T-helper 17 cell (primary cell): ENCODE measurements at regions not wholly inside any gene's neighbourhood (a gene's known extent, or its start where the extent isn't known, plus 50 kb on each side); places are given as distances from the start of the nearest gene placed in this dataset.

Experiments used
- ATAC-seq: fragments of 150-1000 bp; cut with Tn5 transposase; 2 replicates; pipeline ENCODE4 v1.10.0; 2021; ENCODE audit warnings: mild to moderate bottlenecking, moderate library complexity
- DNase-seq, 3 donors: peaks; one replicate each; pipeline versions ENCODE4 v3.0.0 to v3.0.0-alpha.2; 2020 to 2021
- H3K9me3 ChIP-seq: one replicate; pipeline ENCODE4 v1.7.0; 2013; ENCODE audit warnings: low read length, mild to moderate bottlenecking; ENCODE audit not compliant: control insufficient read depth, poor library complexity, severe bottlenecking
- H3K27ac Mint-ChIP-seq: one replicate; pipeline ENCODE4 v1.8.0; 2022; ENCODE audit warnings: mild to moderate bottlenecking, moderate library complexity, mixed read lengths
- H3K27me3 Mint-ChIP-seq: one replicate; pipeline ENCODE4 v1.8.0; 2022; ENCODE audit warnings: mixed read lengths
- H3K36me3 Mint-ChIP-seq: one replicate; pipeline ENCODE4 v1.8.0; 2022; ENCODE audit warnings: low read depth, mixed read lengths
- H3K4me1 Mint-ChIP-seq: one replicate; pipeline ENCODE4 v1.8.0; 2022; ENCODE audit warnings: mild to moderate bottlenecking, mixed read lengths
- H3K4me3 Mint-ChIP-seq: one replicate; pipeline ENCODE4 v1.8.0; 2022; ENCODE audit warnings: mild to moderate bottlenecking, moderate library complexity, mixed read lengths

- ATAC-seq, result no peak
- DNase-seq, result no peak
- no peak overlapping the region for H3K27ac Mint-ChIP-seq
Observed at GRCh38 chr7:85716353-85716752, 529.5 kb upstream of the SEMA3D start.

GRCh38 chr7:85714951-85715350, 528.1 kb upstream of the SEMA3D start:
- Mint-ChIP-seq H3K27me3 (no peaks in the 10 kb centered on the region), H3K4me3 (no peak overlapping the region), H3K36me3 (no peaks in the 10 kb centered on the region), H3K27ac (no peak overlapping the region), H3K4me1 (no peaks in the 10 kb centered on the region)
- H3K9me3 ChIP-seq, result no peaks in the 10 kb centered on the region
- DNase-seq, result no peak
- ATAC-seq, result no peak

More at GRCh38 chr7:85716353-85716752, 529.5 kb upstream of the SEMA3D start:
- no peaks in the 10 kb centered on the region for H3K4me1 Mint-ChIP-seq
- H3K4me3 Mint-ChIP-seq, result no peak overlapping the region
- no peaks in the 10 kb centered on the region for H3K9me3 ChIP-seq
- H3K36me3 Mint-ChIP-seq, result no peaks in the 10 kb centered on the region
- no peaks in the 10 kb centered on the region for H3K27me3 Mint-ChIP-seq

- no peak for DNase-seq
- Mint-ChIP-seq H3K4me1 (no peaks in the 10 kb centered on the region), H3K27me3 (no peaks in the 10 kb centered on the region), H3K4me3 (no peak overlapping the region), H3K36me3 (no peaks in the 10 kb centered on the region), H3K27ac (no peak overlapping the region)
- no peak for ATAC-seq
- no peaks in the 10 kb centered on the region for H3K9me3 ChIP-seq
Observed at GRCh38 chr7:85714043-85714578, 527.3 kb upstream of the SEMA3D start.

GRCh38 chr7:85713171-85713570, 526.3 kb upstream of the SEMA3D start:
- Mint-ChIP-seq H3K27ac (no peak overlapping the region), H3K27me3 (no peaks in the 10 kb centered on the region), H3K4me3 (no peak overlapping the region), H3K36me3 (no peaks in the 10 kb centered on the region), H3K4me1 (no peaks in the 10 kb centered on the region)
- ATAC-seq (no peak), DNase-seq (no peak)
- H3K9me3 ChIP-seq, result no peaks in the 10 kb centered on the region

GRCh38 chr7:85711894-85712293, 525.0 kb upstream of the SEMA3D start:
- H3K4me3 Mint-ChIP-seq, result no peak overlapping the region
- H3K9me3 ChIP-seq, result no peaks in the 10 kb centered on the region
- no peaks in the 10 kb centered on the region for H3K27me3 Mint-ChIP-seq
- H3K27ac Mint-ChIP-seq, result no peak overlapping the region
- ATAC-seq, result no peak
- H3K4me1 Mint-ChIP-seq, result no peaks in the 10 kb centered on the region
- no peaks in the 10 kb centered on the region for H3K36me3 Mint-ChIP-seq
- no peak for DNase-seq

DNA sequence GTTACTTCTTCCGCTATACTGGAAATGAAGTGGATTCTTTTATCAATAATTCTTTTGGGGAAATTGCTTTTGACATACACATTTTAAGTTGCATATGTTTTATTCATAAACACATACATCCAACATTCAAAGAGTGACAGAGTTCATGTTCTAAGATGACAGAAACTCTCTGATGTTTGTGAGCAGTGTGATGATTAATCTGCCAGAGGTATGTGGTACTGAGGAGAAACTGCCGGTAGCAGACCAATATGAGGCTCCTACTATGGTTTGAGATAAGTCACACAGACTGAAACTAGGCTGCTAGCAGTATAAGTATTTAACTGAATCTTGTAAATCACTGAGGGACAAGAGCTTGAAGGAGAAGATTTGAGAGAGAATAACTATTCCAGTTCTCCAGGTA, 524.1 kb upstream of the SEMA3D start:
- no peak overlapping the region for H3K4me3 Mint-ChIP-seq
- no peaks in the 10 kb centered on the region for H3K36me3 Mint-ChIP-seq
- H3K27me3 Mint-ChIP-seq, result no peaks in the 10 kb centered on the region
- ATAC-seq (no peak), DNase-seq (no peak)
- no peaks in the 10 kb centered on the region for H3K4me1 Mint-ChIP-seq
- H3K27ac Mint-ChIP-seq, result no peak overlapping the region
- no peaks in the 10 kb centered on the region for H3K9me3 ChIP-seq

- no peaks in the 10 kb centered on the region for H3K9me3 ChIP-seq
- Mint-ChIP-seq H3K36me3 (no peaks in the 10 kb centered on the region), H3K27me3 (no peaks in the 10 kb centered on the region), H3K4me3 (no peak overlapping the region), H3K27ac (no peak overlapping the region), H3K4me1 (no peaks in the 10 kb centered on the region)
- ATAC-seq (no peak), DNase-seq (no peak)
Observed at GRCh38 chr7:85708221-85708620, 521.4 kb upstream of the SEMA3D start.

- H3K27me3 Mint-ChIP-seq, result no peaks in the 10 kb centered on the region
- H3K27ac Mint-ChIP-seq, result no peak overlapping the region
Observed at GRCh38 chr7:85705076-85705475, 518.2 kb upstream of the SEMA3D start.

DNA sequence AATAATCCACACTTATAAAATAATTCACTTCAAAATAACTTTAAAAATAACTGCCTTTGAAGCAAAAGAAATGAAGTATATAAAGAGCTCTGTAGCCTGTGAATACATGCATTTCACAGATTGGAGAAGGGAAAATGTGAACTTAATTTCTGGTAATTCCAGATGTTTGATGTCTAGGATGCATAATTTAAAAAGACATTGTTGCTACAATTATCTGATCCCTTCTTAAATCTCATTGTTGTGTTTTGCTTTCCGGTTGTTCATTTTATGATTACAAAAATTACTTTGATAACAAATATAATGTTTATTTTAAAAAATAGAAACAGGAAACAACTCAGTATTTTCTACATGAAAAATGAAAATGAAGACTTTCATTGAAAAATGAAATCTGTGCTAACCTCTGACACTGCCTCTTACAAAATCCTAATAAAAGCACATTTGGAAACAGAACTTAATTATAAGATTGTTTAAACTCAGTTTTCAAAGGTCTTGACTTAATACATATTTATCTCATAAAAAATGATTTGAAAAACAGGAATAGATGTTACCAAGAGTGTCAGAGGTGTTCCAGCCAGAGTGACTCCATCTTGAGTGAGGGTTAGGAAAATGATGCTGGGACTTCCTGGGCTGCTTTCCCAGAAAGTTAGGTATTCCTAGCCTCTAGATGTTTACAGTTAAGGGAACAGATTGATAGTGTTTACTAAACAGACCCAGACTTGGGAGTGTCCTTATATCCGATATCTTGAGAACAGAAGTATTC, 516.6 kb upstream of the SEMA3D start:
- H3K4me1 Mint-ChIP-seq, result no peaks in the 10 kb centered on the region
- H3K9me3 ChIP-seq, result no peaks in the 10 kb centered on the region
- H3K27ac Mint-ChIP-seq, result no peak overlapping the region
- no peaks in the 10 kb centered on the region for H3K27me3 Mint-ChIP-seq
- DNase-seq (no peak), ATAC-seq (no peak)
- H3K4me3 Mint-ChIP-seq, result no peak overlapping the region
- no peaks in the 10 kb centered on the region for H3K36me3 Mint-ChIP-seq

More at GRCh38 chr7:85705076-85705475, 518.2 kb upstream of the SEMA3D start:
- DNase-seq (no peak), ATAC-seq (no peak)
- H3K9me3 ChIP-seq, result no peaks in the 10 kb centered on the region
- no peaks in the 10 kb centered on the region for H3K36me3 Mint-ChIP-seq
- H3K4me1 Mint-ChIP-seq, result no peaks in the 10 kb centered on the region
- H3K4me3 Mint-ChIP-seq, result no peak overlapping the region

DNA sequence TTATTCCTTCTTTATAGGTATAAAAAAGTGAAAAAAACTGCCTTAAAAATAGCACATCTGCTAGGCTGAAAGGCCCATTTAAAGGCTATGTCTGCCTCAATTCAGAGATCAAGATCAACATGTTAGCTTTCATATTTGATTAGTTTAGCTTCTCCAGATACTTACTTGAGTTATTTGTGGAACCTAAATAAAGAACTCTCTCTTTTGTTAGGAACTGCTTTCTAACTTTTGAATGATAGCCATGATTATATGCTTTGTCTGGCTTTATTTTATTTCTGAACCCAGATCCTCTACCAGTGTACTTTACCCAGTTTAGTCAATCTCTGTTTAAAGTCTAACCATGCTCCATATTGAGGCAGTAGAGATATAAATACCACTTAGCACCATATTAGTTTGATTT, 515.5 kb upstream of the SEMA3D start:
- DNase-seq (no peak), ATAC-seq (no peak)
- Mint-ChIP-seq H3K36me3 (no peaks in the 10 kb centered on the region), H3K4me1 (no peaks in the 10 kb centered on the region), H3K27ac (no peak overlapping the region), H3K27me3 (no peaks in the 10 kb centered on the region), H3K4me3 (no peak overlapping the region)
- H3K9me3 ChIP-seq, result no peaks in the 10 kb centered on the region

DNA sequence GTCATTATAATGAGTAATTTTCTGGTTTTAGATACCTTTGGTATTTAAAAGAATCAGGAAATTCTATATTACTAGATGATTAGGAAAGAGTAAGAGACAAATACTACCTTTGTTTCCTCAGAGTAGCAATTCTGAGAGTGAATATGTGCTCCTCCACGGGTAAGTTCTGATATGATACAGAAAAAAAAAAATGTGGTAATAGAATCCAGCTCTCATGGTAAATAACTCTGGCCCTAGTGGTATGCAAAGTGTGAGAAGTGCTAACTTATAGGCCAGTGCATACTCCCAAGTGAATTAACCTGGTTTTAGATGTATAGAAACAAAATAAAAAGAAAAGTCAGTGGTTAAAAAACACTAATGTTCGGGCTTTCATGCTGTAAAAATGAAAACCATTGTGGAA, 512.6 kb upstream of the SEMA3D start:
- no peak overlapping the region for H3K27ac Mint-ChIP-seq
- H3K36me3 Mint-ChIP-seq, result no peaks in the 10 kb centered on the region
- H3K9me3 ChIP-seq, result no peaks in the 10 kb centered on the region
- no peak overlapping the region for H3K4me3 Mint-ChIP-seq
- no peaks in the 10 kb centered on the region for H3K4me1 Mint-ChIP-seq
- no peak for ATAC-seq
- no peak for DNase-seq
- H3K27me3 Mint-ChIP-seq, result no peaks in the 10 kb centered on the region

GRCh38 chr7:85695533-85695932, 508.7 kb upstream of the SEMA3D start:
- ATAC-seq (no peak), DNase-seq (no peak)
- Mint-ChIP-seq H3K4me1 (no peaks in the 10 kb centered on the region), H3K36me3 (no peaks in the 10 kb centered on the region), H3K27me3 (no peaks in the 10 kb centered on the region), H3K4me3 (no peak overlapping the region), H3K27ac (no peak overlapping the region)
- H3K9me3 ChIP-seq, result no peaks in the 10 kb centered on the region

DNA sequence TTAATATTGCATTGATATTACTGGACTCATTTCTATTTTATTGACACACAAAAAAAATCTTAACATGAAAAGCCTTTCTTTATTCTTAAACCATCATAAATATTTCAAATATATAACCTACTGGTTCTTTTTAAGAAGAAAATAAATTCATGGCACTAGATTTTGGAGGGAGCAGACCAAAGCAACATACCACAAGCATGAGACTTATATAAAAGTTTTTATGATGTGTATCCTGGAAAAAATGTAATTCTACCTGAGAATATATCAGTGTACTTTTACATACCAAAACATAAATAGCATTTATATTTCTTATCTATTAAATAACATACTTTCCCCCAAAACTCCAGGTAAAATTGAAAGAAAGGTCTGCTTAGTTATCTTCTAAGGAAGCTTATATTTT, 508.2 kb upstream of the SEMA3D start:
- no peak overlapping the region for H3K27ac Mint-ChIP-seq
- H3K27me3 Mint-ChIP-seq, result no peaks in the 10 kb centered on the region
- H3K4me1 Mint-ChIP-seq, result no peaks in the 10 kb centered on the region
- no peak for ATAC-seq
- DNase-seq, result no peak
- no peaks in the 10 kb centered on the region for H3K36me3 Mint-ChIP-seq
- no peaks in the 10 kb centered on the region for H3K9me3 ChIP-seq
- no peak overlapping the region for H3K4me3 Mint-ChIP-seq

DNA sequence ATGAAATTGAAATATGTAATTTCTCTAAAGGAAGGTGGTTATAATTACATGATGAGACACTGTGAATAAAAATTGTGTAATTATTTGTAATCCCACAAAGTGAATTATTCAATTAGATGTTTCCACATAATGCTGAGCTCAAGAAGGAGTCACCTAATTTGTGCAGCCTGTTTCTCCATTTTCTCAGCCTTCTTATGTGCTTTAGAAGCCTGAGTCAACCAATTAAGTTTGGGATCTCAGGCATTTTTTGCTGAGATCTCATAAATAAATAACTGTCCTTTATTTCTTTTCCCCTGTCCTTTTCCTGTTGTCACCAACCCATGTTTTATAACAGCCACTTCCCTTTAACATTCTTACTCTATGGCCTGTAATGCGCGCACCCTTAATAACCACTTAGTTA, 506.5 kb upstream of the SEMA3D start:
- DNase-seq (no peak), ATAC-seq (no peak)
- Mint-ChIP-seq H3K27ac (no peak overlapping the region), H3K27me3 (no peaks in the 10 kb centered on the region), H3K4me1 (no peaks in the 10 kb centered on the region), H3K36me3 (no peaks in the 10 kb centered on the region), H3K4me3 (no peak overlapping the region)
- no peaks in the 10 kb centered on the region for H3K9me3 ChIP-seq
